ENCODE measurements at regions not wholly inside any gene's neighbourhood (a gene's known extent, or its start where the extent isn't known, plus 50 kb on each side); places are given as distances from the start of the nearest gene placed in this dataset.

DNA sequence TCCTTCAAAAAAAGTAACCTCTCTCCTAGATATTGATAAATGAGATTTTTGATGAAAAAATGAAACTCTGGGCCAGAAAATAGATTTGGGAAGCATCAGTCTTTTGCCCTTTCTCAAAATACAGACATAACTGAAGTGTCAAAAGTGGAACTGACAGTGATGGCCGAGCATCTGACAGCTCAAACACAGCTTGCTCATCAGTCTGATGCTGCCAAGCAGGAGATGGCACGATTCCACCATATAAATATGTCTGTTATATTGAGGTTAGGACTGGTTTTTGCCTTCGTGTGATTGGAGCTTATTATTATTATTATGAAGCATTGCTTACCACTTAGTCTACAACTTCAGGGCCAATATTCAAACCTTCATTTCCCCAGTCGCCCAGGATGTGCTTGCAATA, 152.6 kb upstream of the EPHA3 start:
- TF ChIP-seq, protein P1, sequence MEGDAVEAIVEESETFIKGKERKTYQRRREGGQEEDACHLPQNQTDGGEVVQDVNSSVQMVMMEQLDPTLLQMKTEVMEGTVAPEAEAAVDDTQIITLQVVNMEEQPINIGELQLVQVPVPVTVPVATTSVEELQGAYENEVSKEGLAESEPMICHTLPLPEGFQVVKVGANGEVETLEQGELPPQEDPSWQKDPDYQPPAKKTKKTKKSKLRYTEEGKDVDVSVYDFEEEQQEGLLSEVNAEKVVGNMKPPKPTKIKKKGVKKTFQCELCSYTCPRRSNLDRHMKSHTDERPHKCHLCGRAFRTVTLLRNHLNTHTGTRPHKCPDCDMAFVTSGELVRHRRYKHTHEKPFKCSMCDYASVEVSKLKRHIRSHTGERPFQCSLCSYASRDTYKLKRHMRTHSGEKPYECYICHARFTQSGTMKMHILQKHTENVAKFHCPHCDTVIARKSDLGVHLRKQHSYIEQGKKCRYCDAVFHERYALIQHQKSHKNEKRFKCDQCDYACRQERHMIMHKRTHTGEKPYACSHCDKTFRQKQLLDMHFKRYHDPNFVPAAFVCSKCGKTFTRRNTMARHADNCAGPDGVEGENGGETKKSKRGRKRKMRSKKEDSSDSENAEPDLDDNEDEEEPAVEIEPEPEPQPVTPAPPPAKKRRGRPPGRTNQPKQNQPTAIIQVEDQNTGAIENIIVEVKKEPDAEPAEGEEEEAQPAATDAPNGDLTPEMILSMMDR (conservative IDR thresholded peaks at IDR 0.05 in 1 of 2, IDR thresholded peaks at IDR 0.05 in 1 of 2; ENCODE audit: extremely low read depth in 1 of 2, insufficient read depth in 1 of 2, low read depth in 1 of 2, low read length in 2 of 2), result no peak
- TF ChIP-seq EZH2 (IDR thresholded peaks at IDR 0.05; ENCODE audit: borderline replicate concordance, low read length), result no peak

All from mammary epithelial cell (primary cell).